GM19025 (cell line): ENCODE measurements at regions not wholly inside any gene's neighbourhood (a gene's known extent, or its start where the extent isn't known, plus 50 kb on each side); places are given as distances from the start of the nearest gene placed in this dataset.

Experiments
- ATAC-seq: cut with Tn5 transposase; IDR thresholded peaks from one replicate; pipeline ENCODE4 v1.9.1; 2021; ENCODE audit warnings: mild to moderate bottlenecking, low read depth, moderate library complexity; ENCODE audit not compliant: unreplicated experiment

- ATAC-seq = no peak
Observed at GRCh38 chr1:59074598-59074997, 222.3 kb upstream of the FGGY start.

- no peak for ATAC-seq
Observed at GRCh38 chr1:59075021-59075420, 221.9 kb upstream of the FGGY start.

GRCh38 chr1:59076612-59077011 lies 220.3 kb upstream of the FGGY start:
- no peak for ATAC-seq

GRCh38 chr1:59077466-59078069 lies 219.3 kb upstream of the FGGY start:
- ATAC-seq = no peak

- no peak for ATAC-seq
Observed at GRCh38 chr1:59078070-59078800, 218.7 kb upstream of the FGGY start.

- ATAC-seq = no peak
Observed at GRCh38 chr1:59078866-59079265, 218.0 kb upstream of the FGGY start.

- no peak for ATAC-seq
Observed at GRCh38 chr1:59079434-59080140, 217.3 kb upstream of the FGGY start.

- no peak for ATAC-seq
Observed at GRCh38 chr1:59081181-59081580, 215.7 kb upstream of the FGGY start.

- ATAC-seq = no peak
Observed at GRCh38 chr1:59081795-59082194, 215.1 kb upstream of the FGGY start.

GRCh38 chr1:59083946-59084865 lies 212.7 kb upstream of the FGGY start:
- ATAC-seq = no peak

GRCh38 chr1:59085101-59085500 lies 211.8 kb upstream of the FGGY start:
- no peak for ATAC-seq

- ATAC-seq = no peak
Observed at GRCh38 chr1:59089036-59089798, 207.7 kb upstream of the FGGY start.

GRCh38 chr1:59089922-59090457 lies 206.9 kb upstream of the FGGY start:
- no peak for ATAC-seq

GRCh38 chr1:59092126-59092525 lies 204.8 kb upstream of the FGGY start:
- ATAC-seq = no peak

GRCh38 chr1:59094001-59094400 lies 202.9 kb upstream of the FGGY start:
- ATAC-seq = no peak

GRCh38 chr1:59096501-59096900 lies 200.4 kb upstream of the FGGY start:
- ATAC-seq = no peak

- ATAC-seq = no peak
Observed at GRCh38 chr1:59098655-59099054, 198.2 kb upstream of the FGGY start.

GRCh38 chr1:59100708-59101374 lies 196.1 kb upstream of the FGGY start:
- no peak for ATAC-seq

GRCh38 chr1:59101518-59101917 lies 195.4 kb upstream of the FGGY start:
- ATAC-seq = no peak
